ENCODE measurements at regions not wholly inside any gene's neighbourhood (a gene's known extent, or its start where the extent isn't known, plus 50 kb on each side); places are given as distances from the start of the nearest gene placed in this dataset.

DNA sequence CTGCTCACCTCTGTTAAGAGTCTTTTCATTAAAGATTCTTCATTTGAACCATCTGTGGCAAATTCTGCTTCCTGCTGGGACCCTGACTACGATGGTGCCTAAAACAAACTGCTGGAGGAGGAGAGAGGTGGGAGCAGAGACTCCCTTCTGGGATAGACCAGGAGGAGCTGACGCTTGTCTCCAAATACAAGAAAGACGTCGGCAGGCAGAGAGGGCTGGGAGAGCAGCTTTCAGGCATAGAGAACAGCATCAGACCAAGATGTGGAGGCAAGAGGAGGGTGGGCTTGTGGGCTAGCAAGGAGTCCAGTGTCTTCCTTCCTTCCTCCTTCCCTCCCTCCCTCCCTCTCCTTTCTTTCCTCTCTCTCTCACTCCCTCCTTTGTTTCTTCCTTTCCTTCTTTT is 358.6 kb downstream of the VRK1 start:
- Histone ChIP-seq H3K4me3 (replicated peaks; ENCODE audit: low read depth, low read length) (no peak overlapping the region), H3K36me3 (ENCODE audit: control insufficient read depth, insufficient read depth, low read length) (no peaks in the 10 kb centered on the region), H3K27me3 (replicated peaks; ENCODE audit: control insufficient read depth, insufficient read depth, low read length) (no peaks in the 10 kb centered on the region)
- DNase-seq (ENCODE audit: extremely low read depth, insufficient read length) = no peak
- TF ChIP-seq, protein P1, sequence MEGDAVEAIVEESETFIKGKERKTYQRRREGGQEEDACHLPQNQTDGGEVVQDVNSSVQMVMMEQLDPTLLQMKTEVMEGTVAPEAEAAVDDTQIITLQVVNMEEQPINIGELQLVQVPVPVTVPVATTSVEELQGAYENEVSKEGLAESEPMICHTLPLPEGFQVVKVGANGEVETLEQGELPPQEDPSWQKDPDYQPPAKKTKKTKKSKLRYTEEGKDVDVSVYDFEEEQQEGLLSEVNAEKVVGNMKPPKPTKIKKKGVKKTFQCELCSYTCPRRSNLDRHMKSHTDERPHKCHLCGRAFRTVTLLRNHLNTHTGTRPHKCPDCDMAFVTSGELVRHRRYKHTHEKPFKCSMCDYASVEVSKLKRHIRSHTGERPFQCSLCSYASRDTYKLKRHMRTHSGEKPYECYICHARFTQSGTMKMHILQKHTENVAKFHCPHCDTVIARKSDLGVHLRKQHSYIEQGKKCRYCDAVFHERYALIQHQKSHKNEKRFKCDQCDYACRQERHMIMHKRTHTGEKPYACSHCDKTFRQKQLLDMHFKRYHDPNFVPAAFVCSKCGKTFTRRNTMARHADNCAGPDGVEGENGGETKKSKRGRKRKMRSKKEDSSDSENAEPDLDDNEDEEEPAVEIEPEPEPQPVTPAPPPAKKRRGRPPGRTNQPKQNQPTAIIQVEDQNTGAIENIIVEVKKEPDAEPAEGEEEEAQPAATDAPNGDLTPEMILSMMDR (IDR thresholded peaks at IDR 0.05; ENCODE audit: insufficient read depth, low read length, poor library complexity, severe bottlenecking) = no peak

DNA sequence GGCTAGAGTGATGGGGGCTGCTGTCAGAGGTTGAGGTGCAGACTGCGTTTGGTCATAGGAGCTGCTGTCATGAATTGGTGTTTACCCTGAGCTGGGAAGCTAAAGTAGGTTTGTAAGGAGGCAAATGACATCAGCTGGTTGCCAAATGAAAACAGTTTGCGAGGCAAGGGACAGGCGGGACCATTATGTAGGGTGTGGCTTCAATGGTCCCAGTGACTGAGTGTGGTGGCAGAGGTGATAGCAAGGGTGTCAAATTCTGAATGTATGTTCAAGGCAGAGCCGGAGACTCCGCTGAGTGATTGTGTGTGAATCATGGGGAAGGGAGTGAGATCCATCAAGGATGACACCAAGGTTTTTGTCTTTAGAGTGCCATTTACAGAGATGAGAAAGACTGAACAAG is 359.5 kb downstream of the VRK1 start:
- H3K4me3 ChIP-seq (replicated peaks; ENCODE audit: low read depth, low read length) = no peak overlapping the region
- H3K36me3 ChIP-seq (ENCODE audit: control insufficient read depth, insufficient read depth, low read length) = no peaks in the 10 kb centered on the region
- DNase-seq (ENCODE audit: extremely low read depth, insufficient read length) = no peak
- no peaks in the 10 kb centered on the region for H3K27me3 ChIP-seq (replicated peaks; ENCODE audit: control insufficient read depth, insufficient read depth, low read length)
- TF ChIP-seq, protein P1 (IDR thresholded peaks at IDR 0.05; ENCODE audit: insufficient read depth, low read length, poor library complexity, severe bottlenecking) = no peak

DNA sequence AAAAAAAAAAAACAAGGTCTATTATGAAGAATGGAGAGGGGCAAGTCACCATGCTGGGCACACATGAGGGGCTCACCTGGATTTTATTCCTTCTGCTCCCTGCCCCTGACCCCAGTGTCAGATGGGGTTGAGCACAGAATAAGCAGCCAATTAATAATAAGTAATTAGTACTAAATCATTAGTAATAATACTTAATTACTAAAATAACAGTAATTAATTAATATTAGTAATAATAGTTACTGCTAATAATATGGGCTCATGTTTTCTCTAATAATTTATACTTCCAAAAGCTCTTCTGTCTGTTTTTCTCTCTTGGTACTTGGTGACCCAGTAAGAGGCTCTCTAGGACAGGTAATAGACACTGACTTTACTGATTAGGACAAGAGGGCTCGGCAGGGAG is 360.9 kb downstream of the VRK1 start:
- TF ChIP-seq, protein P1 (IDR thresholded peaks at IDR 0.05; ENCODE audit: insufficient read depth, low read length, poor library complexity, severe bottlenecking) = no peak
- Histone ChIP-seq H3K4me3 (replicated peaks; ENCODE audit: low read depth, low read length) (no peak overlapping the region), H3K36me3 (ENCODE audit: control insufficient read depth, insufficient read depth, low read length) (no peaks in the 10 kb centered on the region), H3K27me3 (replicated peaks; ENCODE audit: control insufficient read depth, insufficient read depth, low read length) (no peaks in the 10 kb centered on the region)
- DNase-seq (ENCODE audit: extremely low read depth, insufficient read length) = no peak

DNA sequence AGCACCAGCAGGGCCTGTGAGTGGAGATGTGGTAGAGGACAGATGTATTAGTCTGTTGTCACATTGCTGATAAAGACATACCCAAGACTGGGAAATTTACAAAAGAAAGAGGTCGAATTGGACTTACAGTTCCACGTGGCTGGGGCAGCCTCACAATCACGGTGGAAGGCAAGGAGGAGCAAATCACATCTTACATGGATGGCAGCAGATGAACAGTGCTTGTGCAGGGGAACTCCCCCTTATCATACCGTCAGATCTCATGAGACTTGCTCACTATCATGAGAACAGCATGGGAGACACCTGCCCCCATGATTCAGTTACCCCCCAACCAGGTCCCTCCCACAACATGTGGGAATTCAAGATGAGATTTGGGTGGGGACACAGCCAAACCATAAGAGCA is 361.9 kb downstream of the VRK1 start:
- TF ChIP-seq, protein P1 (IDR thresholded peaks at IDR 0.05; ENCODE audit: insufficient read depth, low read length, poor library complexity, severe bottlenecking) = no peak
- DNase-seq (ENCODE audit: extremely low read depth, insufficient read length) = no peak
- Histone ChIP-seq H3K36me3 (ENCODE audit: control insufficient read depth, insufficient read depth, low read length) (no peaks in the 10 kb centered on the region), H3K4me3 (replicated peaks; ENCODE audit: low read depth, low read length) (no peak overlapping the region), H3K27me3 (replicated peaks; ENCODE audit: control insufficient read depth, insufficient read depth, low read length) (no peaks in the 10 kb centered on the region)

DNA sequence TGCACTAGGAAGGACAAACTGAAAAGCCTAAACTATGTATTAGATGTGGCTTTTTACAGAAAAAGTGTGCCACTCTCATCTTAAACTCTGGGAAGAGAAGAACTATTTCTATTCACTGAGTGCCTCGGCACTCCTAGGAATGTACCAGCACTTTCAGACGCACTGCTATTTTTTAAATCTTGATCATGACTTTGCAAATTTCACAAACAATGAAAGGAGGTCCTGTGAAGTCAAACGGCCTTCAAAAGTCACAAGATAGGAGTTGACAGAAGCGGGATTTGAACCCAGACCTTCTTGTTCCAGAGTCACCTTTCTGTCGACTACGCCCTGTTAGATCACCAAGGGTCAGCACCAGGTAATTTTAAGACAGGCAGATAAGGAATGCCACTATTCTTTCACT is 365.4 kb downstream of the VRK1 start:
- H3K36me3 ChIP-seq (ENCODE audit: control insufficient read depth, insufficient read depth, low read length) = no peaks in the 10 kb centered on the region
- H3K4me3 ChIP-seq (replicated peaks; ENCODE audit: low read depth, low read length) = no peak overlapping the region
- no peaks in the 10 kb centered on the region for H3K27me3 ChIP-seq (replicated peaks; ENCODE audit: control insufficient read depth, insufficient read depth, low read length)
- TF ChIP-seq, protein P1 (IDR thresholded peaks at IDR 0.05; ENCODE audit: insufficient read depth, low read length, poor library complexity, severe bottlenecking) = no peak
- DNase-seq (ENCODE audit: extremely low read depth, insufficient read length) = no peak

DNA sequence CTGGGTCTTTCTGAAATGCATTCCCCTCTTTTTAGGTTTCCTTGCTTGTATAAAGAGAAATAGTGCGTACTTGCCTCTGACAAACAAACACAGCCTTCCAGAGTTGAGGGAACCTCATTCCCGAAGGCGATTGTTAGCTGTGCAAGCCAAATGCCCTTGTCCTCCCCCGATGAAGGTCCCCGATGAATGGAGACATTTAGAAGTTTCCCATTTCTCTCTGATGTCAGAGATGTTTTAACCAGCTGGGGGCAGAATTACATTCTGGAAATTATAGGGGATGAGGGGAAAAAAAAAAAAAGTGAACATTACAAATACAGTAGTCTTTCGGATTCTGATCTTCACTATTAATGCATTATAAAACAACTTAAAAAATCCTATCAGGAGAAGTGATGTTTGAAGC is 366.8 kb downstream of the VRK1 start:
- H3K4me3 ChIP-seq (replicated peaks; ENCODE audit: low read depth, low read length) = no peak overlapping the region
- H3K36me3 ChIP-seq (ENCODE audit: control insufficient read depth, insufficient read depth, low read length) = no peaks in the 10 kb centered on the region
- TF ChIP-seq, protein P1 (IDR thresholded peaks at IDR 0.05; ENCODE audit: insufficient read depth, low read length, poor library complexity, severe bottlenecking) = no peak
- no peaks in the 10 kb centered on the region for H3K27me3 ChIP-seq (replicated peaks; ENCODE audit: control insufficient read depth, insufficient read depth, low read length)
- no peak for DNase-seq (ENCODE audit: extremely low read depth, insufficient read length)

Data from GM06990 (cell line).